H1 (cell line): ENCODE measurements at regions not wholly inside any gene's neighbourhood (a gene's known extent, or its start where the extent isn't known, plus 50 kb on each side); places are given as distances from the start of the nearest gene placed in this dataset.

Source experiments
- CTBP2 ChIP-seq: IDR thresholded peaks from 2 replicates; pipeline ENCODE4 v1.7.0; 2011; ENCODE audit warnings: borderline replicate concordance, mild to moderate bottlenecking, moderate library complexity, mixed read lengths, low read length; ENCODE audit not compliant: insufficient read depth, insufficient read length
- SIX5 ChIP-seq: IDR thresholded peaks from 2 replicates; pipeline ENCODE4 v1.6.1; 2011; ENCODE audit warnings: mild to moderate bottlenecking, low read depth, low read length
- ZNF274 ChIP-seq: IDR thresholded peaks from 2 replicates; pipeline ENCODE4 v1.7.0; 2012; ENCODE audit warnings: low read length, borderline replicate concordance; ENCODE audit errors: extremely low read depth
- TF ChIP-seq, protein P1 (sequence below): IDR thresholded peaks from 2 replicates; pipeline ENCODE4 v1.6.1; 2011; ENCODE audit warnings: low read depth, mild to moderate bottlenecking, low read length; ENCODE audit not compliant: insufficient read depth

GRCh38 chr2:217684431-217685254 lies 318.2 kb downstream of the TNS1 start (continued):
- TF ChIP-seq, protein P1, sequence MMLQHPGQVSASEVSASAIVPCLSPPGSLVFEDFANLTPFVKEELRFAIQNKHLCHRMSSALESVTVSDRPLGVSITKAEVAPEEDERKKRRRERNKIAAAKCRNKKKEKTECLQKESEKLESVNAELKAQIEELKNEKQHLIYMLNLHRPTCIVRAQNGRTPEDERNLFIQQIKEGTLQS, result no peak
- no peak for TF ChIP-seq SIX5
- no peak for TF ChIP-seq CTBP2
- TF ChIP-seq ZNF274, result no peak
